Osteocyte (in vitro differentiated cells): ENCODE measurements at regions not wholly inside any gene's neighbourhood (a gene's known extent, or its start where the extent isn't known, plus 50 kb on each side); places are given as distances from the start of the nearest gene placed in this dataset.

ENCODE experiments used
- DNase-seq: peaks from one replicate; pipeline ENCODE4 v3.0.0; 2021; ENCODE audit warnings: mixed read lengths; ENCODE audit not compliant: unreplicated experiment; ENCODE audit errors: extremely low spot score
- H3K27ac Mint-ChIP-seq: one replicate; pipeline ENCODE4 v1.8.0; 2021; ENCODE audit warnings: mild to moderate bottlenecking, mixed read lengths; ENCODE audit not compliant: unreplicated experiment
- H3K27me3 Mint-ChIP-seq: one replicate; pipeline ENCODE4 v1.8.0; 2021; ENCODE audit warnings: mixed read lengths; ENCODE audit not compliant: unreplicated experiment
- H3K36me3 Mint-ChIP-seq: one replicate; pipeline ENCODE4 v1.8.0; 2021; ENCODE audit warnings: mixed read lengths; ENCODE audit not compliant: unreplicated experiment
- H3K4me1 Mint-ChIP-seq: one replicate; pipeline ENCODE4 v1.8.0; 2021; ENCODE audit warnings: mixed read lengths; ENCODE audit not compliant: unreplicated experiment
- H3K4me3 Mint-ChIP-seq: one replicate; pipeline ENCODE4 v1.8.0; 2021; ENCODE audit warnings: mild to moderate bottlenecking, moderate library complexity, mixed read lengths; ENCODE audit not compliant: unreplicated experiment
- H3K9me3 Mint-ChIP-seq: one replicate; pipeline ENCODE4 v1.8.0; 2021; ENCODE audit warnings: mixed read lengths; ENCODE audit not compliant: unreplicated experiment
- TF ChIP-seq, protein P1 (sequence below): fragments of 200-600 bp; sonication (generic); IDR thresholded peaks from 2 replicates; pipeline ENCODE4 v1.5.0; 2021; ENCODE audit warnings: antibody characterized with exemption, mild to moderate bottlenecking, moderate library complexity

GRCh38 chr11:119850822-119851409 lies 121.9 kb upstream of the NECTIN1 start:
- no peak overlapping the region for H3K27ac Mint-ChIP-seq
- TF ChIP-seq, protein P1, sequence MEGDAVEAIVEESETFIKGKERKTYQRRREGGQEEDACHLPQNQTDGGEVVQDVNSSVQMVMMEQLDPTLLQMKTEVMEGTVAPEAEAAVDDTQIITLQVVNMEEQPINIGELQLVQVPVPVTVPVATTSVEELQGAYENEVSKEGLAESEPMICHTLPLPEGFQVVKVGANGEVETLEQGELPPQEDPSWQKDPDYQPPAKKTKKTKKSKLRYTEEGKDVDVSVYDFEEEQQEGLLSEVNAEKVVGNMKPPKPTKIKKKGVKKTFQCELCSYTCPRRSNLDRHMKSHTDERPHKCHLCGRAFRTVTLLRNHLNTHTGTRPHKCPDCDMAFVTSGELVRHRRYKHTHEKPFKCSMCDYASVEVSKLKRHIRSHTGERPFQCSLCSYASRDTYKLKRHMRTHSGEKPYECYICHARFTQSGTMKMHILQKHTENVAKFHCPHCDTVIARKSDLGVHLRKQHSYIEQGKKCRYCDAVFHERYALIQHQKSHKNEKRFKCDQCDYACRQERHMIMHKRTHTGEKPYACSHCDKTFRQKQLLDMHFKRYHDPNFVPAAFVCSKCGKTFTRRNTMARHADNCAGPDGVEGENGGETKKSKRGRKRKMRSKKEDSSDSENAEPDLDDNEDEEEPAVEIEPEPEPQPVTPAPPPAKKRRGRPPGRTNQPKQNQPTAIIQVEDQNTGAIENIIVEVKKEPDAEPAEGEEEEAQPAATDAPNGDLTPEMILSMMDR = no peak
- H3K9me3 Mint-ChIP-seq = no peaks in the 10 kb centered on the region
- H3K27me3 Mint-ChIP-seq = peaks cover 19% of the 10 kb centered on the region
- no peaks in the 10 kb centered on the region for H3K4me1 Mint-ChIP-seq
- no peak overlapping the region for H3K4me3 Mint-ChIP-seq
- no peak for DNase-seq
- H3K36me3 Mint-ChIP-seq = no peaks in the 10 kb centered on the region

- H3K36me3 Mint-ChIP-seq = no peaks in the 10 kb centered on the region
- no peak overlapping the region for H3K4me3 Mint-ChIP-seq
- H3K27ac Mint-ChIP-seq = no peak overlapping the region
- TF ChIP-seq, protein P1 = no peak
- peaks cover 19% of the 10 kb centered on the region for H3K27me3 Mint-ChIP-seq
- H3K9me3 Mint-ChIP-seq = no peaks in the 10 kb centered on the region
- DNase-seq = no peak
- H3K4me1 Mint-ChIP-seq = no peaks in the 10 kb centered on the region
Observed at GRCh38 chr11:119849872-119850271, 120.9 kb upstream of the NECTIN1 start.

DNA sequence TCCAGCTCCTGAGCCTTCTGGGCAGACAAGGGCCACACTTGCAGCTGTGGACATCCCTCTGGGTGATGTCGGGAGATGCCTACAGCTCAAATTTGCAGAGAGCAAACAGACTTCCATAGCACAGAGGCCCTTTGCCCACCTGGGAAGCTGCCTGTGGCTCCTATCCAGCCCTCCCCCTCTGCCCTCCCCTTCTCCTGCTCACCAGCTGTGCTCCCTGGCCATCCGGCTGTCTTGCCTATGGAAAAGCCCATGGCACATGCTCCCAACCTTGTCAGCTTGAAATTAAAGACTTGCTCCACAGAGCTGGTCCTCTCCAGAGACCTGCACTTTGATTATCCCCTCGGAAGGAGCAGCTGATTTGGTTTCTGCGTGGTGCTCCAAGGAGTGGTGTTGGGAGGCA lies 118.9 kb upstream of the NECTIN1 start:
- Mint-ChIP-seq H3K4me3 (no peak overlapping the region), H3K36me3 (no peaks in the 10 kb centered on the region), H3K27ac (no peak overlapping the region), H3K4me1 (no peaks in the 10 kb centered on the region), H3K9me3 (no peaks in the 10 kb centered on the region), H3K27me3 (peaks cover 16% of the 10 kb centered on the region)
- TF ChIP-seq, protein P1 = no peak
- DNase-seq = no peak

GRCh38 chr11:119846374-119846773 lies 117.4 kb upstream of the NECTIN1 start:
- TF ChIP-seq, protein P1 = no peak
- no peaks in the 10 kb centered on the region for H3K36me3 Mint-ChIP-seq

GRCh38 chr11:119845756-119846155 lies 116.8 kb upstream of the NECTIN1 start:
- Mint-ChIP-seq H3K36me3 (no peaks in the 10 kb centered on the region), H3K4me3 (no peak overlapping the region), H3K4me1 (no peaks in the 10 kb centered on the region), H3K9me3 (no peaks in the 10 kb centered on the region), H3K27ac (no peak overlapping the region), H3K27me3 (peaks cover 8% of the 10 kb centered on the region)
- TF ChIP-seq, protein P1 = no peak
- no peak for DNase-seq

More at GRCh38 chr11:119846374-119846773, 117.4 kb upstream of the NECTIN1 start:
- Mint-ChIP-seq H3K27ac (no peak overlapping the region), H3K9me3 (no peaks in the 10 kb centered on the region), H3K27me3 (peaks cover 11% of the 10 kb centered on the region), H3K4me3 (no peak overlapping the region), H3K4me1 (no peaks in the 10 kb centered on the region)
- no peak for DNase-seq
